ENCODE measurements at regions not wholly inside any gene's neighbourhood (a gene's known extent, or its start where the extent isn't known, plus 50 kb on each side); places are given as distances from the start of the nearest gene placed in this dataset.
"Not testable (repeated sequence)": the region's sequence is repeated elsewhere in the genome, so short reads cannot be mapped to it uniquely, and the experiment has no call there.

DNA sequence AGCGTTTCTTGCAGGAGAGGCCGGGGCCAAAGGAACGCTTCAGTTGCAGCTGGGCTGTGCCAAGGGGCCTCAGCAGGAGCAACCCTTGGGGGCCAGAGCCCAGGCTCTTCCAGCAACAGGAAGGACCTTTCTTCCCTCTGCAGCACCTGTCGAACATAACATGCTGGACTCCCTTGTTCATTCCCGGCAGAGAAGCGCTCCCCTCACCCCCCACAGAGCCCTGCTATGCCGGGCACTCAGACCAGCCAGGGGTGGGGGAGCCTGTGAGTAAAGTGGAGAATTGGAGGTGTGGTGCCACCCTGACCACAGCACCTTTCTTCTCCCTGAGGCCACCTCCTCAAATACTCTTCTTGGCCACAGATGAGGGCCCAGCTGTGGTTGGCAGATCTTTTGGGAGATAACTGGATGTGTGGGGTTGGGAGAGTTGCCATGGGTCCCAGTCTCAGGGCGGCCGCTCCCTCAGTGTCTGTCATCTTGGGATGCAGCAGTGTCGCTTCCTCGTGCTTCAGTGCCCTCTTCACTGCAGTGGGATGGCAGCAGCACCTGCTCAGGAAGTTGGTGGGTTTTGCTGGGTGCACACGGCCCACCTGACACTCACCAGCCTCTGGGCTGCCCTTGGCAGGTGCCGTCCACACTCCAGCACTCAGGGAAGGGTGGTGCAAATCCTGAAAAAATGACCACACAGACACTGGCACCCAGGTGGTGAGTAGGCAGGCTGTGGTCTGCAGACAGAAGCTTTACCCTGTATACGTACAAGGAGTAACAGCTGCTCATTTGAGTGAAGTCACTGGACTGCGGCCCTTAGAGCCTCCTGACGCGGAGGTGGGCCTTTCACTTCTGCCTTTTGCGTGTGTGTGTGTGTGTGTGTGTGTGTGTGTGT is 67.5 kb downstream of the NPIPB11 start:
- not testable (repeated sequence) for H3K27me3 ChIP-seq (ENCODE audit: control insufficient read depth, insufficient read depth, low read length); H3K36me3 ChIP-seq (ENCODE audit: control insufficient read depth, insufficient read depth, low read length); DNase-seq (ENCODE audit: low read depth); H3K4me3 ChIP-seq (ENCODE audit: low read depth, low read length)

DNA sequence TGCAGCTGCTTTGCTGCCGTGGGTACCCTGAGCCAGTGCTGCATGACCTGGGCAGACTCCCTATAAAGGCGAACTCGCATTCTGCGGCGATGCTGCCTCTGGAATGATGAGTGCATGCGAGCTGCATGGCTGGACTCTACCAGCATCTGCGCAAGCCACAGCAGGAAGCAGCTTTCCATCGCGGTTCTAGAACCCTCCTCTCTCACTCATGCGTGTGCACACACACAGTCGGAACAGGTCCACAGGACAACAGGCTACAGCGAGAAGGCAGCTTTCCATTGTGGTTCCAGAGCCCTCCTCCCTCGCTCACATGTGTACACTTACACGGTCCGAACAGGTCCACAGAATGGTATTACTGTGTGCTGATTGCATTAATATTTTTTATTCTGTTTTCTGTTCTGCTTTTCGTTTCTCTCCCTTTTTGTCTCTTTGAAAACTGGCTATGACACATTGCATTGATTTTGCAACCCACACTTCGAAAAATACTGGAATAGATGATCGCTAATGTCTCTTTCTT is 69.1 kb downstream of the NPIPB11 start:
- DNase-seq (ENCODE audit: low read depth); H3K4me3 ChIP-seq (ENCODE audit: low read depth, low read length); H3K27me3 ChIP-seq (ENCODE audit: control insufficient read depth, insufficient read depth, low read length); H3K36me3 ChIP-seq (ENCODE audit: control insufficient read depth, insufficient read depth, low read length): not testable (repeated sequence)

DNA sequence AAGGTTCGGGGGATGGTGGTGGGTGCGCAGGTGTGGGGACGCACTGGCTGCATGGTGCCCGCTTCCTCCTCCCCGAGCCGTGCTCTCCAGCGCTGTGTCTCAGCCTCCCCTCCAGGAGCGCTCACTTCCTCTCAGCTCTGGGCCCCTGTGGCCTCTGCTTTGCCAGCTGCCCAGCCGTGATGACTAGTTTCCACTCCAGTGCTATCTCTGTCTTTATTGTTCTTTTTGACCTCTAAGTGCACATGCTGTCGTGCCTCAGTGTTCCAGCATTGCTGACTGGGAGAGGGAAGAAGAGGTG is 71.0 kb downstream of the NPIPB11 start:
- not testable (repeated sequence) for H3K27me3 ChIP-seq (ENCODE audit: control insufficient read depth, insufficient read depth, low read length); H3K4me3 ChIP-seq (ENCODE audit: low read depth, low read length); H3K36me3 ChIP-seq (ENCODE audit: control insufficient read depth, insufficient read depth, low read length); DNase-seq (ENCODE audit: low read depth)

DNA sequence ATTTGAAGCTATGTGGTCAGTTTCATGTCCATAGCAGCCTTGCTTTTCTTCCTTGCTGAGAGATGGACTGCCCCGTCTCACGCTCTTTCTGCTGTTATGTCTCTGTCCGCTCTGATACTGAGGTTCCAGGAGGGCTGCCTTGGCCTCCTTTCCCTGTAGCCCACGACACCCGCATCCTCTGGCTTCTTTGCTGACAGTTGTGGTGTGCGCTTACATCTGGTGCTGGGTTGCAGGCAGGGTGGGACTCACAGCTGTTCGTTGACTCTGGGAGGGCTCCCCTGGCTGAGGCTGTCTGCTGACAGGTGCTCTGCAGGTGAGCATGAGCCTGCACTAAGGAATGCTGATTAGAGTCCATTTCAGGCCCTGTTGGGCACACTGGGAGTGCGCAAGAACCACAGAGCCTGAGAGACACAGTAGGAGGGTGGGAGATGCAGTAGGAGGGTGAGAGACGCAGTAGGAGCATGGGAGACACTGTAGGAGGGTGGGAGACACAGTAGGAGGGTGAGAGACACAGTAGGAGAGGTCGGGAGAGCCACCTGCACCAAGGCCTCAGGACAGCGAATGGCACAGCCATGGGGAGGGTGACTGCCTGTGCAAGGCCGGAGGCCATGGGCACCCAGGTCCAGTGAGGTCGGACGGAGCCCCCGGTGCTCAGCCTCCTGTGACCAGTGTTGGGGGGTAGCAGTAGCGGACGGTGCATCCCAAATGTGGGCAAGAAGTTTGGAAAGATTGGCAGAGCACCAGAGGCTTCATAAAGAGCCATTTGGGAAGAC is 71.5 kb downstream of the NPIPB11 start:
- not testable (repeated sequence) for H3K27me3 ChIP-seq (ENCODE audit: control insufficient read depth, insufficient read depth, low read length); DNase-seq (ENCODE audit: low read depth); H3K4me3 ChIP-seq (ENCODE audit: low read depth, low read length); H3K36me3 ChIP-seq (ENCODE audit: control insufficient read depth, insufficient read depth, low read length)

DNA sequence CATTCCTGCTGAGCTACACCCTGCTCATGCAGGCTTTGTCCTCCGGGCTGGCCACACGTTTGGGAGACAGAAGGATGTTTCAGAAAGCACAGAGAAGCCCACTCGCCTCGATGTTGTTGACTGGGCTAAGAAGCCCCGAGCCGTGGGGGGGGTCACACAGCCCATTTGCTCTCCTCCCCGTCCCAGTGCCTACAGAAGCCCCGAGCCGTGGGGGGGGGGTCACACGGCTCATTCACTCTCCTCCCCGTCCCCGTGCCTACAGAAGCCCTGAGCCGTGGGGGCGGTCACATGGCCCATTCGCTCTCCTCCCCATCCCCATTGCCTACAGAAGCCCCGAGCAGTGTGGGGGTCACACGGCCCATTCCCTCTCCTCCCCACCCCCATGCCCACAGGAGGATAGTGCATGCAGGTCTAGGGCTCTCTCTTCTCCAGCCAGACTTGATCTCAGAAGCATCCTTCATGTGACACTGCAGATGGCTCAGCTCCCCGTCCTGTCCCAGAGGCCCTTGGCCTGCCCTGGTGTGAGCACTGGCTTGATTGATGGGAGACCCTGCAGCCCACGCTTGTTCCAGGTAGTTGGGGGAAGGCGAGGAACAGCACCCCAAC is 72.9 kb downstream of the NPIPB11 start:
- H3K4me3 ChIP-seq (ENCODE audit: low read depth, low read length); H3K27me3 ChIP-seq (ENCODE audit: control insufficient read depth, insufficient read depth, low read length); DNase-seq (ENCODE audit: low read depth); H3K36me3 ChIP-seq (ENCODE audit: control insufficient read depth, insufficient read depth, low read length): not testable (repeated sequence)

DNA sequence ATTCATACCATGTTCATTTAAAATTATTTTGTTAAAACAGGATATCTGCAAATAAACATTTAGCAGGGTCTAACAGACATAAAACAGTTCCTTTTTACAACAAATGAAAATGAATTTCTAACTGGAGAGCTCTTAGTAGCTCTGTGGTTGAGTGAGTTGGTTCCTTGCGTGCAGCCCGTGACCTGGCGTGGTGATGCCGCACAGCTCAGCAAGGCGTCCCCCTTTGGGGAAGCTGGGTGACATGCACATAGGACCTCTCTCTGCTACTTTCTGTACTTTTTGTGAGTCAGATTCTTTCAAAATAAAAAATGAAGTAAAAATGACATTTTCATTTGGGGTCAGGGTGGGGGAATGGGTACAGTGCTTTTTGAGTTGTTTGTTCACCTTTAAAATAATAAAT is 75.9 kb downstream of the NPIPB11 start:
- not testable (repeated sequence) for H3K4me3 ChIP-seq (ENCODE audit: low read depth, low read length); H3K36me3 ChIP-seq (ENCODE audit: control insufficient read depth, insufficient read depth, low read length); H3K27me3 ChIP-seq (ENCODE audit: control insufficient read depth, insufficient read depth, low read length); DNase-seq (ENCODE audit: low read depth)

DNA sequence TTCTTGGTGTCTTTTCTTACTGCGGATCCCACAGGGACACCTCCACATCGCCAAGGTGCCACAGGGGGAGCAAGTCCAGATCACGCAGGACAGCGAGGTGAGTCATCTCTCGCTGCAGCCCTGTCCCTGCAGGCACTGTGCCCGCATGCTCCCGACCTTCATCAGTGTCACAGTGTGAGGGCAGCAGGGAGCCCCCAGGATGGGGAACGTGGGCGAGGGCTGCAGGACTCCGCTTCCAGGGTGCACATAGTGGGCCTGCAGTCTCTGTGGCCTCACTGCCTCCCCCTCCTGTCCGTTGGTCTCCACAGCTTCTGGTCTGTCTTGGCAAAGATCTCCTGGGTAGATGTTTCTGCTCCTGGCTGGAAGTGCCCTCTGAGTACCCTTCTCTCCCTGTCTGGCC is 78.0 kb downstream of the NPIPB11 start:
- H3K36me3 ChIP-seq (ENCODE audit: control insufficient read depth, insufficient read depth, low read length); DNase-seq (ENCODE audit: low read depth); H3K4me3 ChIP-seq (ENCODE audit: low read depth, low read length); H3K27me3 ChIP-seq (ENCODE audit: control insufficient read depth, insufficient read depth, low read length): not testable (repeated sequence)

DNA sequence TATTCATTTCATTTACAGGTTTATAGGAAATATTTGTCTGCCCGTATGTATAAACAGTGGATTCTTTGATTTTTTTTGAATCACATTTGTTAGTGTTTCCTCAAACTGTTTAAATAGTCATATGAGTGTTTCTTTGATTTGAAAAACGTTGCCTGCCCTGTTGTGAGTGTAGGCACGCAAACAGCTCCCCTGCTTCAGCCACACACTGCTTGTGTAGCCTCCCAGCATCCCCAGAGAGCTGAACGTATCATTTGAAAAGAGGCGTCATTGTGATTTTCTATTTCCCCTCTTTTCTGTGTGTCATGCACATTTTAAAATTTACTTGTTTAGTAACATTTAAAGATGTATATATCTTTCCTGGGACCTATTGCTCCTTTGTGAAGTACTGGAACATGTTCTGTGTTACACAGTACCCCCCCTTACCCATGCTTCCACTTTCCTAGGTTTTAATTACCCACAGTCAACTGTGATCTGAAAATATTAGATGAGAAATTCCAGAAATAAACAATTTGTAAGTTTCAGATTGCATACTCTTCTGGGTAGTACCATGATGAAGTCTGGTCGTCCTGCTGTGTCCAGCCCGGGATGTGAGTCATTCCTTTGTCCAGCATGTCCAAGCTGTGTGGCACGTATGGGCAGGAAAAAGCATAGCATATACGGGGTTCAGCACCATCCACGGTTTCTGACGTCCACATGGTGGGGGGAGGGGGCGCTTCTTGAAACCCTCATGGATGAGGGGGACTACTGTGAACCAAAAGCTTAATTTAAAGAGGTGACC is 78.7 kb downstream of the NPIPB11 start:
- not testable (repeated sequence) for DNase-seq (ENCODE audit: low read depth); H3K36me3 ChIP-seq (ENCODE audit: control insufficient read depth, insufficient read depth, low read length); H3K4me3 ChIP-seq (ENCODE audit: low read depth, low read length); H3K27me3 ChIP-seq (ENCODE audit: control insufficient read depth, insufficient read depth, low read length)

DNA sequence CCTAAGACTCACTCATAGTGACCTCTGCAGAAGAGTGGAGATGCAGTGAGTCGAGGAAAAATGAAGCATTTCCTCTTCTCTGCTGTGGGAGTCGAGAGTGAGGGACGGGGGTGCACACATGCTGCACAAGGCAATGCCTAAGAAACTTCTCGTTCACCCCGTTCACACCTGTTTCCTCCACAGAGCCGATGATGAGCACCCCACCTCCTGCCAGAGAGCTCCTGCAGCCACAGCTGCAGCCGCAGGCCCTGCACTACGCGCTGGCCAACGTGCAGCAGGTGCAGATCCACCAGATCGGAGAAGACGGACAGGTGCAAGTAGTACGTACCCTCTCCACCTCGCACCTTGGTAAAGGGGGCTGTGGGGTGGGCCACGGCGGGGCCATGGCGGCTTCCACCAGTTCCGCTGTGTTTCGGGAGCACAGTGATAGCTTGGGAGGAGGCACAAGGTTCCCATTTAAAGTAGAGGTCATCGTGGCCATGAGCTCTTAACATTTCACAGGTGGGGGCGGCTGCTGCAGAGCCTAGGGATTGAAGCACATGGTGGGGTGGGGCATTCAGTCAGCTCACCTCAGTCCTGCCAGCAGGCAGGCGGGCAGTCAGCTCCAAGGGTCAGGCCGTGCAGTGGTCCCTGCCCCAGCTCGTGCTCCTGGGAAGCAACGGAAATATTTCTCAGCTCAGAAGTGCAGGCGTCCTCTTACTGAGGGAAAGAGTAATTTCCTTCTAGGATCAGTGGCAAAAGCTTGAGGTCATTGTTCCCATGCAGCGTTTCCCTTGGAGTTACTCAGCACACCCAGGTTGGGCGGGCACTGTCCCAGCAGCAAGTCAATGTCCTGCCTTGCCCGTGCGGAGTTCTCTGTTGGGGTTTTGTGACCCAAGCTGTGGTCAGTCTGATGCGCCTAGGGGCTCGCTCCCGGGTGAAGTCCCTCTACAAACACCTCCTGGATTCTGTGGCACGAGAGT is 80.1 kb downstream of the NPIPB11 start:
- H3K36me3 ChIP-seq (ENCODE audit: control insufficient read depth, insufficient read depth, low read length); H3K4me3 ChIP-seq (ENCODE audit: low read depth, low read length); H3K27me3 ChIP-seq (ENCODE audit: control insufficient read depth, insufficient read depth, low read length); DNase-seq (ENCODE audit: low read depth): not testable (repeated sequence)

DNA sequence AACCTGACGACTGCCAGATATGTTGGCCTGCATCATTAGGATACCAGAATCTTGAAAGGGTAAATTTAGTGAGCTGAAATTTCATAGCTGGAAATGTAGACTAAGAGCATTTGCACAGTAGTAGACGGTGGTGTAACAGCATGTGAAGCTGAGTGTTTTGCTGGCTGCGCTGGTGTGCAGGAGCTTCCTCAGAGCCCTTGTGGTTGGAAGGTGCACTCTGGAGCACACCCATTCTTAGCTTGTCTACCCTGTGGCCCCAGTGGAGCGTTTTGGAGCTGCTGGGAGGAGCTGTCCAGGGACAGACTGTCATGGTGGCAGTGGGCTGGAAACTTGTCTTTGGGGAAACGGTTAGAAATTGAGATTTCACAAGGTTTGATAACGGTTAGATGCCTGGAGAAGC is 82.8 kb downstream of the NPIPB11 start:
- not testable (repeated sequence) for DNase-seq (ENCODE audit: low read depth); H3K4me3 ChIP-seq (ENCODE audit: low read depth, low read length); H3K36me3 ChIP-seq (ENCODE audit: control insufficient read depth, insufficient read depth, low read length)

More for the DNA sequence above, 82.8 kb downstream of the NPIPB11 start:
- not testable (repeated sequence) for H3K27me3 ChIP-seq (ENCODE audit: control insufficient read depth, insufficient read depth, low read length)
